Stimulated activated CD4-positive, alpha-beta T cell treated with anti-CD3 and anti-CD28 coated beads, TNF-alpha, amount 100 ng/mL, for 1 hour (primary cell): ENCODE measurements at regions not wholly inside any gene's neighbourhood (a gene's known extent, or its start where the extent isn't known, plus 50 kb on each side); places are given as distances from the start of the nearest gene placed in this dataset.

ENCODE experiments used
- DNase-seq, 3 donors: peaks; one replicate each; pipeline ENCODE4 v3.0.0-alpha.2; 2020; ENCODE audit warnings: low read depth in 3 of 3, low spot score in 1 of 3

GRCh38 chr15:46207341-46207740 is 572.5 kb downstream of the SQOR start:
- DNase-seq, result no peak

DNA sequence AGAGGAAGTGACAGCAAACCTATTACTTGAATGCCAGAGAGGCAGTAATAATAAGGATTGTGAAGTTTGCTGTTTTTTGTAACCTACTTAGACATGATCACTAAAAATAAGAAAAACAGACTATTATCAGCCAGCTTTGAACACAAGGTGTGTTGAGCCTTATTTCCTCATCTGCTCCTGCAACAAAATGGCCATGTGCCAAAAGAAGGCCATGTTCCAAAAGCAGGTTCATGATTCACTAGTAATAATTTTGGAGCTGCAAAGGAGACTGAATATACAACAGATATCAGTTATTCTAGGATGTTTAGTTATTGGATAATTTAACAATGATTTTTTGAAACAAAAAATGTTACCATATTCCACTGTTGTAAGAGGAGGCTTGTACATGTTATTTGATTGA is 578.7 kb downstream of the SQOR start:
- no peak for DNase-seq

- DNase-seq, result no peak
Measured at GRCh38 chr15:46222826-46223225, 588.0 kb downstream of the SQOR start.

- DNase-seq, result no peak
Measured at GRCh38 chr15:46229263-46229662, 594.4 kb downstream of the SQOR start.

DNA sequence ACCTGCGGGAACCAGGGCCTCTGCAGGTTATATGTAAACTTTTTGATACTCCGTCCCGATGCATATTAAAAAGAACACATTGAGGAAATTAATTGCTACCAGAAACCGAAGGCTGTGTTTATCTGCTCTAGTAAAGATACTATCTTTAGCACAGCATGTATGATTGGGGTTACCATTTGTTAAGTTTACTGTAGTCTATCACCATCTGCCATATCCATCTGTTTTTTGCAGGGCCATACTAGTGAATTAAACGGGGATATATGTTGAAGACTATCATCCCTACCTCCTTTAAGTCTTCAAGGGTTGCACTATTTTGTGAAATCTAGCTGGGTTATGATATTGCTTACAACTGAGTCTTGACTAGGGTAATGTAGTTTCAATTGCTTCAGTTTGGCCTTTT is 597.0 kb downstream of the SQOR start:
- DNase-seq, result no peak

GRCh38 chr15:46232471-46232870 is 597.6 kb downstream of the SQOR start:
- DNase-seq, result no peak

DNA sequence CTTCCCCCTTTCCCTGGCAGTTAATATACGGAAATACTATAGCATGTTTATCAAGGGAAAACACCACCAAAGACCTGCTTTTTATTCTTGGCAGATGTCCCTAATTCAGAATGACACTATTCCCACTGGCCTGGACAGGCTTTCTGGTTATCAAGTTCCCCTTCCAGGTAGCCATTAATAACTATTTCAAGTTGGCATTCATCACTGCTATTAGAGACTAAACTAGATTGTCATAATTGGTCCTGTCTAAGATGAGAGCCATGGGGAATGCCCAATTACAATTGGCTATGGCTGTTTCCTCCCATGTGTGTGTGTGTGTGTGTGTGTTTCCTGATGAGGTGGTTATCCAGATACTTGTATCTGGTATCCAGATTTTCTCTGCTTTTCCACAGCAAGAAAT is 608.1 kb downstream of the SQOR start:
- DNase-seq, result no peak

DNA sequence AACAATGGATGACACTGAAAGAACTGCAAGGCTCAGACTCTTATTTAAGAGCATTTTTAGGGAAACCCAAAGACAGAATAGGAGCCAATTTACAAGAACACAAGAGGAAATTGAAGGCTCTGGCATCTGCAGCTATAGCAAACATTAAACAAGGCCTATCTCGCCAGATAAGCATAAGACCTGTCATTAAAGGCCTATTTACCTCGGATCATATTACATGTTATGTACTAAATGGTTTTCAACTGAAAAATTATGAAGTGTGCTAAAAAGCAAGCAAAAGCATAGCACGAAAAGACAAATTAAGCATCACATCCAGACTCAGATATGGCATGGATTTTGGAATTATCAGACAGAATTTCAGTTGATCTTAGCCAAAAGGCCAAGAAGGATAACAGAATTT is 617.1 kb downstream of the SQOR start:
- no peak for DNase-seq

- no peak for DNase-seq
Measured at GRCh38 chr15:46258056-46258455, 623.2 kb downstream of the SQOR start.

- no peak for DNase-seq
Measured at GRCh38 chr15:46260937-46261336, 626.1 kb downstream of the SQOR start.

- no peak for DNase-seq
Measured at GRCh38 chr15:46265664-46266347, 631.0 kb downstream of the SQOR start.

DNA sequence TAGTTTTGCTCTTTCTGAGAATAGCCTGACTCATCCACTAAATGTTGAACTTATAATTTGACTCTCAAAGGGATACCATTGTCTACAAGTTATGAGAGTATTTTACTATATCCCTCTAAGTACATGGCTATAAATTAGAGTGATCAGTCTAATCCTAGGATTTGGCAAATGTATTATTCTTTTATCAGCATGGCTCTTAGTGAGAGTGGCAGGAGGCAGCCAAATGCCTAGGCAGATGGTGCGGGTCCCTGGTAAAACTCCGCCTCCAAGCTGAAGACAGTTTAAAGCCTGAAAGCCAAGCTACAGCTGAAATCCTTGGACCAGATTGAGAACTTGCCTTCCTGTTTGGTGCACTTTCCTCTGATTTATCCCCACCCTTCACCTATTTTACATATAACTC is 631.8 kb downstream of the SQOR start:
- DNase-seq, result no peak

GRCh38 chr15:46270481-46271147 is 635.8 kb downstream of the SQOR start:
- no peak for DNase-seq

DNA sequence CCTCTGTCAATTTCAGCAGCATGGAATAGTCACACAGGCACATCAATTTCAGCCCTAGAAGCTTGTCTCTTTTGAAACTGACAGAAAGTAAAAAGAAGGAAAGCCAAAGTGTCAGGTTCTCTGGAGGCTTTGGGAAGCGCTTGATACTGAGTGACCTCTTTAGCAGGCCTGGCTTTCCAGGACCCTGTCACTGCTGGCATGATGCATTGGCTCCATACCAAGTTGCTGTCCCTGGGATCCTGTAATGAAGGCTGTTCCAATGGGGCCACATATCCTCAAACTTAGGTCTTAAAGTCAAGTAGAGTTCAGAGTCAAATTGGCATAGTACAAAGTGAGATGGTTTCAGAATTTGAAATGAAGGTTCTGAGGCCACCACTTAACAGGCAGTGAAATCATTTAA is 640.9 kb downstream of the SQOR start:
- DNase-seq, result no peak

- DNase-seq, result no peak
Measured at GRCh38 chr15:46277451-46277850, 642.6 kb downstream of the SQOR start.

DNA sequence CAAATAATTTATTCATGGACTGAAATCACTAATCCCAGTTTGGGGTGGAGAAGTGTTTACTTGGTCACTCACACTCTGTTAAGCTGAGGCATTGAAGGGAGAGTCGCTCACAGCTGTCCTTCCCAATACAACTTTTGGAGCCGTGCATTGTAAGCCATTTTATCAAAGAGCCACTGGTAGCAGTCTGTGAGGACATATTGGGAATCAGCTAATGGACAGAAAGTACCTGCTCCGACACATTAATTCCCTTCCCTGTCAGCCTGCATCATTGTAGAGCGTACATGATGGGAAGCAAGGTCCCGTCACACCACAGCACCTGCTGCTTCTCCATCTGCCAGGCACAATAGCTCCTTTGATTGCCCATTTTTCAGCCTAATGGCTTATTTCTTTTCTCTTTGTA is 643.2 kb downstream of the SQOR start:
- DNase-seq, result no peak

DNA sequence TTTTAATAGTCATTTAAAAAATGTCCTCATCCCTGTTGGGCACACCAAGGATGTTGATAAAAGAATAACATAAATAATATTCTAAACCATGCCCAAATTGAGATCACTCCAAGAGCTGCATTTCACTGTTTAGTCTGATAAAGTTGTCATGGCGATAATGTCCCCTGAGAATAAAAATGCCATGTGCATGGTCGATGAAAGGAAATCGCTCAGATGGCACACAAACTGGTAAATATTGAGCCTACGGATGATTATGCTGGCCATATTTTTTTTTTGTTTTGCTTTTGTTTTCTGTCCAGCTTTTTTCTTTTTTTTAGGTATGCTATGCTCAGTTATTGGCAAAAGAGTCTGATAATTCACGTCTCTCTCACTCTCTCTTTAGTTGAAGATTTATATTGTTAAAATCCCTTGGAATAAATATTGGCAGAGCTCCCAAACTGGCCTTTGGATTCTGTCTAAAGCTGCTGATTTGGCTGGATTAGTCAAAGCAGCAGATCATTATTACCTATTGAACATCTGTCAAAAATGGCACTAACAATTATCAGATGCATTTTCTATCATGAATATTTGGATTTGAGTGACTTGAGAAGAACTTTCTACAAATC is 643.8 kb downstream of the SQOR start:
- DNase-seq, result no peak

DNA sequence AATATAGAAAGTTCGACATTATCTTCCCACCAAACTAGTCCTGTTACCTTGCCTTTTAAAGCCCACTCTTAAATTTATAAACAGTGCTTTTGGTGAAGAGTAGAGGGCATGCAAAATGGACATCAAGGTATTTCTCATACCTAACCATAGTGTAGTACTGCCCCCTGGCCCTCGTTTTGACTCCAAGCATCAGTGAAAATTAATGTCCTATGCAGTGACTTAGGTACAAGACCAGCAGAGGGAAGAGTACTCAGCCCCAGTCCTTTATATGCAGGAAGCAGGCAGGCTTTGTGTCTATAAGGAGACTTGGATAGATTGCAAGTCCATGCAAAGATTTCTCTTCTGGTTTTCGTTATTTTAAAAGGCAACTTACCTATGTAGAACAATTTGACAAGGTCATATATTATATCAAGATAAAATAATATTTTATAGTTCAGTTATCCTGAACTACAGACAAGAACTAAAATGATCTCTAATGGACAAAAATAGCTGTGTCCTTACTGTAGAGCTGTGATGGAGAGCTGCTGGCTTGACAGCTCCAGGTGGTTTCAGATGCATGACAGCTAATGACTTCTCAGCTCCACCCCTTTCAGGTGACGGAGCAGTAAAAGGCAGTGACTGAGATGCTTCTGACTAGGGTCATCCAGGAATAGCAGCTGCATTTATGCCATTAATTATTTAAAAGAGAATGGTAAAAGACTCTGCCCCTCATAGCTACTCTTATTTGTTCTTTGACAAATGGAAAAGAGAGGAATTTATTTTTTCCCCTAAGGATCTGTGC is 646.1 kb downstream of the SQOR start:
- DNase-seq, result no peak

DNA sequence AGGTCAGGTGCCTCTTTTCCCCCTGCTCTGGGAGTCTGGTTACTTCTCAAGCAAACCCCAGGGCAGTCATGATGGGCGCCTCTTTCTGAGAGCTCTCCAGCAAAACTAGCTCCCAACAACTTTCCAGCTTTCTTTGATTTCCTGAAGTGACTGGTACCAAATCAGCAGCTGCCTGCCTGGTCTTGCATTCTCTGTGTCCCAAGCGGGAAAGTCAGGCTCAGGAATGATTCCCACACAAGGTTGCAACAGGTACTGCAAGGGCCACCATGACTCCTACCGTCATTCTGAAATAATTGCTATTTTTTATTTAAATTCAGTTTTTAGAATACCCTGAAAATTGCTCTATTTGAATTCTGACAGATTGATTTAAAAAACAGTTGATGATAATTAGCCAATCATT is 658.7 kb downstream of the SQOR start:
- DNase-seq, result no peak

GRCh38 chr15:46296002-46296401 is 661.2 kb downstream of the SQOR start:
- DNase-seq, result no peak

DNA sequence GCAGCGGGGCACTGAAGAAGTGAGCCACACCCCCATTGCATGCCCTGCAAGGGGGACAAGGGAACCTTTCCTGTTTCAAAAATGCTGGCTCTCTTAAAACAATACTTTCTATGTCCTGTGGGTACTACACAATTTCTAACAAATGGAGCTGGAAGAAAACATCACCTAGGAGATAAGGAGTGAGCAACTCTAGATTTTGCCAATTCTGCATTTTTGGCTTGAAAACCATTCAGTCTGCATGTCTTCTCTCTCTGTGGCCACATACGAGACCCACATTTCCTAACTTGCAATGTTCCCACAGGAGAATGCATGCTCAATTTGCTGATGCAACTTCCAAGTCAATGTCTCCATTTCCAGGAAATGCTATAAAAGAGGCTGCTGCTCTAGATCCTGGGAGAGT is 662.0 kb downstream of the SQOR start:
- DNase-seq, result no peak

DNA sequence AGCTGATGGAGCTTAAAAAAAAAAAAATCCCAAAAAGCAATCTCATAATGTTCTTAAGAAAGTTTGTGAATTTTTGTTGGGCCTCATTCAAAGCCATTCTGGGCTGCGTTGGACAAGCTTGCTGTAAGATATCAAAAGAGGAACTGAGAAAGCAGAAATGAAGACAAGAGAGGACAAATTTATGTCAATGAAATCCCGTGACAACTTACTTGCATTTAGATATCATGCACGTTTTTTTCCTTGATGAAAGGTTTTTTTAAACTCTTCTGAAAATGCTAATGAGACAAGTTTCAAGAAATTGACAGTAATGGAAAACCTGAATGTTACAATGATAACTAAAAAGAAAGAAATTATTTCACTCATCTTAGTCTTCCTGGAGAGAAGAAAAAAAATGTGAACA is 662.9 kb downstream of the SQOR start:
- no peak for DNase-seq
